IPS-NIHi11 (cell line): ENCODE measurements at regions not wholly inside any gene's neighbourhood (a gene's known extent, or its start where the extent isn't known, plus 50 kb on each side); places are given as distances from the start of the nearest gene placed in this dataset.
"Not testable (repeated sequence)": the region's sequence is repeated elsewhere in the genome, so short reads cannot be mapped to it uniquely, and the experiment has no call there.

Experiments used
- DNase-seq: peaks from one replicate; pipeline ENCODE4 v3.0.0; 2012; ENCODE audit warnings: mixed read lengths, low spot score

- peak; percentile 81 for DNase-seq
Observed at GRCh38 chr9:85332487-85332886, 409.3 kb downstream of the AGTPBP1 start.

GRCh38 chr9:85331626-85332025 is 410.1 kb downstream of the AGTPBP1 start:
- DNase-seq, result no peak

GRCh38 chr9:85322592-85322991 is 419.2 kb downstream of the AGTPBP1 start:
- DNase-seq, result no peak

GRCh38 chr9:85321561-85321960 is 420.2 kb downstream of the AGTPBP1 start:
- no peak for DNase-seq

- DNase-seq, result no peak
Observed at GRCh38 chr9:85319936-85320656, 421.7 kb downstream of the AGTPBP1 start.

- not testable (repeated sequence) for DNase-seq
Observed at GRCh38 chr9:85315535-85315934, 426.2 kb downstream of the AGTPBP1 start.

- no peak for DNase-seq
Observed at GRCh38 chr9:85310573-85310972, 431.2 kb downstream of the AGTPBP1 start.

GRCh38 chr9:85303757-85304134 is 438.0 kb downstream of the AGTPBP1 start:
- no peak for DNase-seq

- DNase-seq, result no peak
Observed at GRCh38 chr9:85302938-85303756, 438.6 kb downstream of the AGTPBP1 start.

GRCh38 chr9:85298499-85298898 is 443.3 kb downstream of the AGTPBP1 start:
- DNase-seq, result no peak

GRCh38 chr9:85295244-85295643 is 446.5 kb downstream of the AGTPBP1 start:
- DNase-seq, result not testable (repeated sequence)

GRCh38 chr9:85292261-85292660 is 449.5 kb downstream of the AGTPBP1 start:
- DNase-seq, result no peak

GRCh38 chr9:85291266-85291665 is 450.5 kb downstream of the AGTPBP1 start:
- DNase-seq, result no peak

GRCh38 chr9:85290019-85290418 is 451.7 kb downstream of the AGTPBP1 start:
- DNase-seq, result no peak

GRCh38 chr9:85289142-85289541 is 452.6 kb downstream of the AGTPBP1 start:
- no peak for DNase-seq

- no peak for DNase-seq
Observed at GRCh38 chr9:85283421-85283820, 458.3 kb downstream of the AGTPBP1 start.

GRCh38 chr9:85278769-85279168 is 463.0 kb downstream of the AGTPBP1 start:
- no peak for DNase-seq

- DNase-seq, result no peak
Observed at GRCh38 chr9:85276741-85277140, 465.0 kb downstream of the AGTPBP1 start.

GRCh38 chr9:85269811-85270210 is 471.9 kb downstream of the AGTPBP1 start:
- no peak for DNase-seq

- DNase-seq, result no peak
Observed at GRCh38 chr9:85268131-85268530, 473.6 kb downstream of the AGTPBP1 start.

- no peak for DNase-seq
Observed at GRCh38 chr9:85264695-85265094, 477.1 kb downstream of the AGTPBP1 start.

GRCh38 chr9:85263288-85263687 is 478.5 kb downstream of the AGTPBP1 start:
- no peak for DNase-seq

- no peak for DNase-seq
Observed at GRCh38 chr9:85262333-85262732, 479.4 kb downstream of the AGTPBP1 start.
